SK-N-SH (cell line): ENCODE measurements at regions not wholly inside any gene's neighbourhood (a gene's known extent, or its start where the extent isn't known, plus 50 kb on each side); places are given as distances from the start of the nearest gene placed in this dataset.

Experiments used
- CTCF ChIA-PET: fragments of 300-600, 350-600 bp; formaldehyde crosslinking; extraction: SDS; loops from one replicate; lab custom pipeline; 2021; lab: Yijun Ruan, JAX
- POLR2A ChIA-PET: fragments of 350-600 bp; sonication (Branson Sonifier 250); formaldehyde crosslinking; extraction: SDS; loops from one replicate; lab custom pipeline; 2020; ENCODE audit warnings: antibody characterized with exemption, inconsistent platforms; lab: Yijun Ruan, JAX
- DNase-seq: peaks from one replicate; pipeline ENCODE4 v3.0.0; 2012
- H2AFZ ChIP-seq: fragments of 200-600 bp; sonication (generic); 2 replicates; pipeline ENCODE4 v1.8.1; 2016; ENCODE audit warnings: antibody characterized with exemption, mild to moderate bottlenecking, low read depth
- H3F3A ChIP-seq: fragments of 200-600 bp; sonication (generic); replicated peaks from 2 replicates; pipeline ENCODE3; 2016; ENCODE audit warnings: antibody characterized with exemption, mild to moderate bottlenecking; ENCODE audit not compliant: insufficient read depth
- H3K27ac ChIP-seq, 2 experiments: fragments of 200-500 bp in 1 of 2; fragments of 200-600 bp in 1 of 2; sonication (Bioruptor generic) in 1 of 2; sonication (generic), shearing (Covaris generic) in 1 of 2; 2 replicates each; pipeline versions ENCODE4 v1.5.1 to v1.6.1; 2014 to 2016; ENCODE audit warnings: low read depth in 2 of 2, inconsistent platforms in 1 of 2, low read length in 1 of 2, mild to moderate bottlenecking in 1 of 2, mixed read lengths in 1 of 2
- H3K27me3 ChIP-seq: fragments of 200-600 bp; sonication (generic), shearing (Covaris generic); 2 replicates; pipeline ENCODE4 v1.6.1; 2016; ENCODE audit warnings: mixed run types; ENCODE audit not compliant: insufficient read depth
- H3K36me3 ChIP-seq, 2 experiments: fragments of 200-500 bp in 1 of 2; fragments of 200-600 bp in 1 of 2; sonication (Bioruptor generic) in 1 of 2; sonication (generic) in 1 of 2; replicated peaks in 1 of 2; 2 replicates each; pipeline versions ENCODE3 to v1.5.1; 2014 to 2016; ENCODE audit warnings: low read length in 1 of 2, mild to moderate bottlenecking in 1 of 2; ENCODE audit not compliant: insufficient read depth in 2 of 2, control insufficient read depth in 1 of 2
- H3K4me1 ChIP-seq, 2 experiments: fragments of 200-500 bp in 1 of 2; fragments of 200-600 bp in 1 of 2; sonication (Bioruptor generic) in 1 of 2; sonication (generic), shearing (Covaris generic) in 1 of 2; 2 replicates each; pipeline versions ENCODE4 v1.5.1 to v1.6.1; 2014 to 2016; ENCODE audit warnings: low read depth in 1 of 2, low read length in 1 of 2, mixed run types in 1 of 2; ENCODE audit not compliant: insufficient read depth in 2 of 2, control insufficient read depth in 1 of 2
- H3K4me2 ChIP-seq: fragments of 200-600 bp; sonication (generic), shearing (Covaris generic); 2 replicates; pipeline ENCODE4 v1.6.1; 2017; ENCODE audit warnings: mixed run types
- H3K4me3 ChIP-seq, 2 experiments: fragments of 200-500 bp in 1 of 2; fragments of 200-600 bp in 1 of 2; sonication (Bioruptor generic) in 1 of 2; sonication (generic), shearing (Covaris generic) in 1 of 2; 2 replicates each; pipeline versions ENCODE4 v1.5.1 to v1.8.1; 2014 to 2016; ENCODE audit warnings: low read depth in 2 of 2, inconsistent platforms in 1 of 2, low read length in 1 of 2, mild to moderate bottlenecking in 1 of 2, mixed read lengths in 1 of 2, moderate library complexity in 1 of 2
- H3K79me2 ChIP-seq: fragments of 200-600 bp; sonication (generic); 2 replicates; pipeline ENCODE4 v1.8.1; 2017; ENCODE audit warnings: mild to moderate bottlenecking; ENCODE audit not compliant: insufficient read depth
- H3K9ac ChIP-seq: fragments of 200-600 bp; sonication (generic); 2 replicates; pipeline ENCODE4 v1.6.1; 2017; ENCODE audit warnings: mixed run types
- H3K9me2 ChIP-seq: fragments of 200-600 bp; sonication (generic); 2 replicates; pipeline ENCODE4 v1.6.1; 2017; ENCODE audit warnings: mixed run types
- H3K9me3 ChIP-seq: fragments of 200-600 bp; sonication (generic); 2 replicates; pipeline ENCODE4 v1.6.1; 2017; ENCODE audit warnings: mixed run types, mild to moderate bottlenecking, moderate library complexity
- H4K20me1 ChIP-seq: fragments of 200-600 bp; sonication (generic); 2 replicates; pipeline ENCODE4 v1.6.1; 2017; ENCODE audit warnings: mild to moderate bottlenecking, mixed run types; ENCODE audit not compliant: insufficient read depth
- CHD2 ChIP-seq: fragments of 150-350 bp; IDR thresholded peaks from 2 replicates; pipeline ENCODE4 v1.6.1; 2018; ENCODE audit warnings: low read length; ENCODE audit not compliant: partially characterized antibody
- ELF1 ChIP-seq: IDR thresholded peaks from 2 replicates; pipeline ENCODE4 v1.4.0; 2012
- EP300 ChIP-seq, 2 experiments: IDR thresholded peaks; 2 replicates each; pipeline versions ENCODE4 v1.4.0 to v1.6.1; 2012; ENCODE audit warnings: borderline replicate concordance in 1 of 2, low read depth in 1 of 2, low read length in 1 of 2
- GABPA ChIP-seq: IDR thresholded peaks from 2 replicates; pipeline ENCODE4 v1.4.0; 2012; ENCODE audit warnings: low read depth, mild to moderate bottlenecking
- GATA2 ChIP-seq: sonication (generic); formaldehyde crosslinking; IDR thresholded peaks from 2 replicates; pipeline ENCODE4 v1.5.0; 2020; ENCODE audit warnings: mild to moderate bottlenecking, missing genetic modification reagents
- MAX ChIP-seq: IDR thresholded peaks from 2 replicates; pipeline ENCODE4 v1.4.0; 2012; ENCODE audit warnings: low read depth
- MXI1 ChIP-seq: IDR thresholded peaks from 2 replicates; pipeline ENCODE4 v1.6.1; 2012; ENCODE audit warnings: mild to moderate bottlenecking, low read depth, low read length, improper control_type of control experiment
- NFIC ChIP-seq: IDR thresholded peaks from 2 replicates; pipeline ENCODE4 v1.4.0; 2012; ENCODE audit warnings: borderline replicate concordance
- PBX3 ChIP-seq: IDR thresholded peaks from 2 replicates; pipeline ENCODE4; 2012
- POLR2AphosphoS5 ChIP-seq: IDR thresholded peaks from 2 replicates; pipeline ENCODE4 v1.6.1; 2012; ENCODE audit warnings: low read depth, low read length
- RAD21 ChIP-seq: IDR thresholded peaks from 2 replicates; pipeline ENCODE4 v1.6.1; 2012; ENCODE audit warnings: mild to moderate bottlenecking, low read length
- RCOR1 ChIP-seq: fragments of 150-350 bp; IDR thresholded peaks from 2 replicates; pipeline ENCODE4 v1.6.1; 2017; ENCODE audit warnings: antibody characterized with exemption, low read length
- REST ChIP-seq: IDR thresholded peaks from 2 replicates; pipeline ENCODE4 v1.6.1; 2012; ENCODE audit warnings: mild to moderate bottlenecking, low read depth, low read length, moderate library complexity
- RFX5 ChIP-seq: IDR thresholded peaks from 2 replicates; pipeline ENCODE4 v1.6.1; 2012; ENCODE audit warnings: mild to moderate bottlenecking, improper control_type of control experiment, low read length
- RXRA ChIP-seq: IDR thresholded peaks from 2 replicates; pipeline ENCODE4 v1.4.0; 2012; ENCODE audit warnings: low read depth, mild to moderate bottlenecking, borderline replicate concordance
- SIN3A ChIP-seq: IDR thresholded peaks from 2 replicates; pipeline ENCODE4 v1.6.1; 2012; ENCODE audit warnings: low read depth, mild to moderate bottlenecking, low read length, moderate library complexity, borderline replicate concordance
- SMC3 ChIP-seq: IDR thresholded peaks from 2 replicates; pipeline ENCODE4 v1.6.1; 2012; ENCODE audit warnings: low read depth, low read length, improper control_type of control experiment
- TCF12 ChIP-seq: IDR thresholded peaks from 2 replicates; pipeline ENCODE4 v1.4.0; 2012
- USF1 ChIP-seq: IDR thresholded peaks from 2 replicates; pipeline ENCODE4 v1.4.0; 2012; ENCODE audit warnings: low read depth, borderline replicate concordance
- USF2 ChIP-seq: fragments of 150-350 bp; IDR thresholded peaks from 2 replicates; pipeline ENCODE4 v1.6.1; 2017; ENCODE audit warnings: antibody characterized with exemption, low read length, low read depth, borderline replicate concordance
- YY1 ChIP-seq: IDR thresholded peaks from 2 replicates; pipeline ENCODE4 v1.4.0; 2012; ENCODE audit warnings: low read depth, mild to moderate bottlenecking
- ZBTB33 ChIP-seq: IDR thresholded peaks from 2 replicates; pipeline ENCODE4 v1.4.0; 2012; ENCODE audit warnings: low read depth, borderline replicate concordance
- WGBS: methylation state at CpG from one replicate; pipeline ENCODE4 v1.1.6; 2017; ENCODE audit warnings: low lambda C conversion rate; 5-methylcytosine and 5-hydroxymethylcytosine counted together

GRCh38 chr6:165972139-165972802 is 195.4 kb downstream of the TBXT start (continued):
- no peak for TF ChIP-seq USF2
- TF ChIP-seq EP300 (IDR thresholded peaks at IDR 0.05; ENCODE audit: borderline replicate concordance in 1 of 2, low read depth in 1 of 2, low read length in 1 of 2), result no peak
- TF ChIP-seq YY1, result no peak

GRCh38 chr6:165971202-165971601 is 196.4 kb downstream of the TBXT start:
- no peaks in the 10 kb centered on the region for H3F3A ChIP-seq
- CTCF ChIA-PET, result interaction anchor here (1.4 to 1.7 kb wide), 2 partner anchors 11 to 16 kb away, joined by 3 to 6 read pairs; no protein-coding TSS in a partner anchor
- no peak overlapping the region for H3K4me2 ChIP-seq
- no peaks in the 10 kb centered on the region for H3K27me3 ChIP-seq
- no peaks in the 10 kb centered on the region for H3K36me3 ChIP-seq
- no peaks in the 10 kb centered on the region for H3K9me2 ChIP-seq
- no peaks in the 10 kb centered on the region for H4K20me1 ChIP-seq
- no peaks in the 10 kb centered on the region for H3K9me3 ChIP-seq
- no peak for DNase-seq
- H3K4me3 ChIP-seq, result no peak overlapping the region
- no peaks in the 10 kb centered on the region for H3K79me2 ChIP-seq
- WGBS, result 35% methylated on average over 4 of the region's 4 CpGs
- TF ChIP-seq RCOR1 (no peak), RXRA (no peak), USF1 (no peak), SMC3 (no peak), RFX5 (no peak), MXI1 (no peak), ELF1 (no peak), GABPA (no peak), SIN3A (no peak), NFIC (no peak), ZBTB33 (no peak), REST (no peak), CHD2 (no peak), TCF12 (no peak), MAX (no peak), GATA2 (CRISPR knock-in tag) (no peak), PBX3 (no peak), POLR2AphosphoS5 (no peak), RAD21 (no peak), USF2 (no peak)
- H2AFZ ChIP-seq, result no peak overlapping the region
- H3K4me1 ChIP-seq, result no peaks in the 10 kb centered on the region; a peak in 1 of 4 replicates
- H3K27ac ChIP-seq, result no peak overlapping the region
- POLR2A ChIA-PET, result no interaction called here
- no peak overlapping the region for H3K9ac ChIP-seq
